Lung (tissue), 11 donors: ENCODE measurements at regions not wholly inside any gene's neighbourhood (a gene's known extent, or its start where the extent isn't known, plus 50 kb on each side); places are given as distances from the start of the nearest gene placed in this dataset.
"Not testable (repeated sequence)": the region's sequence is repeated elsewhere in the genome, so short reads cannot be mapped to it uniquely, and the experiment has no call there.

ENCODE experiments used
- ATAC-seq: fragments of 200-7000 bp; cut with Tn5 transposase; one replicate; pipeline ENCODE4 v1.9.1; 2020; ENCODE audit warnings: moderate number of reproducible peaks; ENCODE audit not compliant: insufficient read depth, low FRiP score
- DNase-seq, 3 donors: peaks; one replicate each; pipeline ENCODE4 v3.0.0-alpha.2; 2013 to 2017
- H3K27ac ChIP-seq, 2 donors: one replicate each; pipeline ENCODE4 v1.5.1; 2013; ENCODE audit warnings: mild to moderate bottlenecking in 2 of 2, moderate library complexity in 2 of 2, control low read depth in 1 of 2, inconsistent platforms in 1 of 2, low read depth in 1 of 2, low read length in 1 of 2
- H3K27me3 ChIP-seq, 3 donors: one replicate each; pipeline ENCODE4 v1.5.1; 2013; ENCODE audit warnings: low read length in 2 of 3; ENCODE audit not compliant: control insufficient read depth in 3 of 3, insufficient read depth in 3 of 3
- H3K36me3 ChIP-seq, 4 donors: one replicate each; pipeline ENCODE4 v1.5.1; 2013; ENCODE audit warnings: low read length in 4 of 4, mild to moderate bottlenecking in 1 of 4, moderate library complexity in 1 of 4; ENCODE audit not compliant: control insufficient read depth in 4 of 4, insufficient read depth in 4 of 4
- H3K4me1 ChIP-seq, 5 donors: one replicate each; pipeline ENCODE4 v1.5.1; 2013; ENCODE audit warnings: low read length in 5 of 5, mild to moderate bottlenecking in 2 of 5, moderate library complexity in 1 of 5; ENCODE audit not compliant: control insufficient read depth in 5 of 5, insufficient read depth in 5 of 5
- H3K4me3 ChIP-seq: one replicate; pipeline ENCODE4 v1.5.1; 2013; ENCODE audit warnings: mild to moderate bottlenecking, control low read depth, moderate library complexity
- H3K9ac ChIP-seq, 2 donors: one replicate each; pipeline ENCODE4 v1.5.1; 2013; ENCODE audit warnings: low read length in 2 of 2, control low read depth in 1 of 2; ENCODE audit not compliant: insufficient read depth in 1 of 2
- H3K9me3 ChIP-seq, 4 donors: one replicate each; pipeline ENCODE4 v1.5.1; 2013; ENCODE audit warnings: low read length in 3 of 4, mild to moderate bottlenecking in 1 of 4, moderate library complexity in 1 of 4; ENCODE audit not compliant: control insufficient read depth in 4 of 4, insufficient read depth in 3 of 4
- CTCF ChIP-seq: IDR thresholded peaks from 2 replicates; pipeline ENCODE4 v1.5.1; 2012; ENCODE audit warnings: mild to moderate bottlenecking; ENCODE audit errors: control extremely low read depth, extremely low read depth
- WGBS, 2 donors: extraction: QIAGEN DNeasy Blood & Tissue Kit; methylation state at CpG; one replicate each; pipeline ENCODE4 v1.1.7; 2013; 5-methylcytosine and 5-hydroxymethylcytosine counted together
- donor health status: control.
- donor health status: control.
- donor health status: Bipolar disorder and iron deficiency.
- donor health status: healthy.
- donor health status: DM: yes; HTN: yes; CAD: no.

DNA sequence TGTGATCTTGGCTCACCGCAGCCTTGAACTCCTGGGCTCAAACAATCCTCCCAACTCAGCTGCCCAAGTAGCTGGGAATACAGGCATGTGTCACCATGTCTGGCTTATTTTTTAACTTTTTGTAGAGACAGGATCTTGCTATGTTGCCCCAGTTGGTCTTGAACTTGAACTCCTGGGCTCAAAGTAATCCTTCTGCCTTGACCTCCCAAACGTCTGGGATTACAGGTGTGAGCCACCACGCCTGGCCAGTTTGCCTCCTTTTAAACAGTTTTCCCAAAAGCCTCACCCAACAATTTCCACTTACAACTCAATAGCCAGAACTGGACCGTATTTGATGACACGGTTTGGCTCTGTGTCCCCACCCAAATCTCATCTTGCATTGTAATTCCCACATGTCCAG, 85.4 kb upstream of the FOXN2 start:
- no peaks in the 10 kb centered on the region for H3K36me3 ChIP-seq
- H3K9ac ChIP-seq: no peak overlapping the region
- no peak for ATAC-seq
- H3K27me3 ChIP-seq: no peaks in the 10 kb centered on the region
- DNase-seq: no peak
- no peaks in the 10 kb centered on the region for H3K9me3 ChIP-seq
- no peak overlapping the region for H3K27ac ChIP-seq
- H3K4me3 ChIP-seq: no peak overlapping the region
- H3K4me1 ChIP-seq: peaks cover 0 to 5% (median 0%) of the 10 kb centered on the region in 5 donors
- 94 to 96% methylated on average over 5 of the region's 5 CpGs for WGBS, 2 donors
- no peak for TF ChIP-seq CTCF

GRCh38 chr2:48230834-48231233, 83.6 kb upstream of the FOXN2 start:
- ATAC-seq (no peak), DNase-seq (no peak)
- Histone ChIP-seq H3K4me3 (no peak overlapping the region), H3K4me1 (peaks cover 0 to 9% (median 4%) of the 10 kb centered on the region in 5 donors), H3K9me3 (no peaks in the 10 kb centered on the region), H3K27me3 (no peaks in the 10 kb centered on the region), H3K27ac (no peak overlapping the region), H3K36me3 (no peaks in the 10 kb centered on the region), H3K9ac (no peak overlapping the region)
- WGBS, 2 donors: 94% methylated on average over 3 of the region's 3 CpGs
- no peak for TF ChIP-seq CTCF

- no peak for TF ChIP-seq CTCF
- Histone ChIP-seq H3K27ac (no peak overlapping the region), H3K27me3 (no peaks in the 10 kb centered on the region), H3K4me1 (peaks cover 0 to 9% (median 4%) of the 10 kb centered on the region in 5 donors), H3K36me3 (no peaks in the 10 kb centered on the region), H3K4me3 (no peak overlapping the region), H3K9ac (no peak overlapping the region), H3K9me3 (no peaks in the 10 kb centered on the region)
- no peak for DNase-seq
- 80 to 90% methylated on average over 6 of the region's 6 CpGs for WGBS, 2 donors
- ATAC-seq: no peak
These were observed 82.1 kb upstream of the FOXN2 start for GRCh38 chr2:48232351-48232750.

GRCh38 chr2:48233005-48233404, 81.5 kb upstream of the FOXN2 start:
- Histone ChIP-seq H3K27ac (no peak overlapping the region), H3K4me1 (peaks cover 0 to 6% (median 4%) of the 10 kb centered on the region in 5 donors), H3K9me3 (no peaks in the 10 kb centered on the region), H3K9ac (no peak overlapping the region), H3K4me3 (no peak overlapping the region), H3K27me3 (no peaks in the 10 kb centered on the region), H3K36me3 (no peaks in the 10 kb centered on the region)
- no peak for TF ChIP-seq CTCF
- ATAC-seq (no peak), DNase-seq (no peak)
- WGBS, 2 donors: 95 to 98% methylated on average over 1 of the region's 1 CpG

DNA sequence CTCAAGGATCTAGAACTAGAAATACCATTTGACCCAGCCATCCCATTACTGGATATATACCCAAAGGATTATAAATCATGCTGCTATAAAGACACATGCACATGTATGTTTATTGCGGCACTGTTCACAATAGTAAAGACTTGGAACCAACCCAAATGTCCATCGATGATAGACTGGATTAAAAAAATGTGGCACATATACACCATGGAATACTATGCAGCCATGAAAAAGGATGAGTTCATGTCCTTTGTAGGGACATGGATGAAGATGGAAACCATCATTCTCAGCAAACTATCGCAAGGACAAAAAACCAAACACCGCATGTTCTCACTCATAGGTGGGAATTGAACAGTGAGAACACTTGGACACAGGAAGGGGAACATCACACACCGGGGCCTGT, 80.7 kb upstream of the FOXN2 start:
- WGBS, 2 donors: 84 to 98% methylated on average over 4 to 5 of the region's 5 CpGs
- H3K36me3 ChIP-seq, H3K9ac ChIP-seq, H3K27me3 ChIP-seq, DNase-seq, H3K4me1 ChIP-seq, H3K27ac ChIP-seq, H3K4me3 ChIP-seq, H3K9me3 ChIP-seq, ATAC-seq: not testable (repeated sequence)
